Large intestine (tissue), 3 donors: ENCODE measurements at regions not wholly inside any gene's neighbourhood (a gene's known extent, or its start where the extent isn't known, plus 50 kb on each side); places are given as distances from the start of the nearest gene placed in this dataset.

Source experiments
- DNase-seq, 2 donors: peaks; one replicate each; pipeline versions ENCODE4 v3.0.0 to v3.0.0-alpha.2; 2013
- H3K27ac ChIP-seq: one replicate; pipeline ENCODE4 v1.5.1; 2013; ENCODE audit warnings: low read length
- H3K27me3 ChIP-seq: 2 replicates; pipeline ENCODE4 v1.6.1; 2013; ENCODE audit warnings: low read length; ENCODE audit not compliant: control insufficient read depth, insufficient read depth
- H3K36me3 ChIP-seq: 2 replicates; pipeline ENCODE4 v1.6.1; 2013; ENCODE audit warnings: low read length; ENCODE audit not compliant: control insufficient read depth, insufficient read depth
- H3K4me1 ChIP-seq: one replicate; pipeline ENCODE4 v1.6.1; 2013; ENCODE audit warnings: low read length; ENCODE audit not compliant: control insufficient read depth, insufficient read depth
- H3K4me3 ChIP-seq: one replicate; pipeline ENCODE4 v1.5.1; 2013; ENCODE audit warnings: low read length
- H3K9me3 ChIP-seq: one replicate; pipeline ENCODE4 v1.6.1; 2013; ENCODE audit warnings: mild to moderate bottlenecking, low read depth, low read length, moderate library complexity; ENCODE audit not compliant: control insufficient read depth
- WGBS: methylation state at CpG from one replicate; pipeline ENCODE4 v1.1.5; 2013; ENCODE audit warnings: low lambda C conversion rate; ENCODE audit not compliant: insufficient coverage; 5-methylcytosine and 5-hydroxymethylcytosine counted together

- DNase-seq, result no peak
- Histone ChIP-seq H3K4me1 (no peaks in the 10 kb centered on the region), H3K27ac (no peak overlapping the region), H3K9me3 (no peaks in the 10 kb centered on the region), H3K4me3 (no peak overlapping the region), H3K27me3 (peaks cover 5% of the 10 kb centered on the region), H3K36me3 (no peaks in the 10 kb centered on the region)
- no CpG with 5 or more reads among the region's 3 CpGs for WGBS
These were observed 109.5 kb upstream of the RAP1B start for GRCh38 chr12:68501226-68501625.

- Histone ChIP-seq H3K27ac (no peak overlapping the region), H3K27me3 (no peaks in the 10 kb centered on the region), H3K4me1 (no peaks in the 10 kb centered on the region), H3K4me3 (no peak overlapping the region), H3K9me3 (no peaks in the 10 kb centered on the region), H3K36me3 (no peaks in the 10 kb centered on the region)
- WGBS, result 100% methylated on average over 1 of the region's 1 CpG
- DNase-seq, result no peak
These were observed 104.7 kb upstream of the RAP1B start for GRCh38 chr12:68505970-68506369.

- no peaks in the 10 kb centered on the region for H3K9me3 ChIP-seq
- WGBS, result 100% methylated on average over 1 of the region's 4 CpGs
- H3K27me3 ChIP-seq, result no peaks in the 10 kb centered on the region
- H3K36me3 ChIP-seq, result no peaks in the 10 kb centered on the region
- DNase-seq, result no peak
- H3K4me3 ChIP-seq, result no peak overlapping the region
- H3K4me1 ChIP-seq, result no peaks in the 10 kb centered on the region
- H3K27ac ChIP-seq, result no peak overlapping the region
These were observed 104.1 kb upstream of the RAP1B start for GRCh38 chr12:68506619-68507018.

GRCh38 chr12:68507657-68508056 is 103.0 kb upstream of the RAP1B start:
- Histone ChIP-seq H3K27me3 (no peaks in the 10 kb centered on the region), H3K4me3 (no peak overlapping the region), H3K9me3 (no peaks in the 10 kb centered on the region), H3K27ac (no peak overlapping the region), H3K4me1 (no peaks in the 10 kb centered on the region), H3K36me3 (no peaks in the 10 kb centered on the region)
- 71% methylated on average over 1 of the region's 3 CpGs for WGBS
- DNase-seq, result no peak

GRCh38 chr12:68508576-68508975 is 102.1 kb upstream of the RAP1B start:
- WGBS, result no CpG with 5 or more reads among the region's 2 CpGs
- no peaks in the 10 kb centered on the region for H3K36me3 ChIP-seq
- no peaks in the 10 kb centered on the region for H3K27me3 ChIP-seq
- DNase-seq, result no peak
- H3K27ac ChIP-seq, result no peak overlapping the region
- no peak overlapping the region for H3K4me3 ChIP-seq
- no peaks in the 10 kb centered on the region for H3K4me1 ChIP-seq
- no peaks in the 10 kb centered on the region for H3K9me3 ChIP-seq

GRCh38 chr12:68509242-68509641 is 101.5 kb upstream of the RAP1B start:
- Histone ChIP-seq H3K27me3 (no peaks in the 10 kb centered on the region), H3K27ac (no peak overlapping the region), H3K9me3 (no peaks in the 10 kb centered on the region), H3K4me3 (no peak overlapping the region), H3K36me3 (no peaks in the 10 kb centered on the region), H3K4me1 (no peaks in the 10 kb centered on the region)
- DNase-seq, result no peak
- WGBS, result 89% methylated on average over 3 of the region's 4 CpGs

- no peaks in the 10 kb centered on the region for H3K27me3 ChIP-seq
- H3K4me1 ChIP-seq, result no peaks in the 10 kb centered on the region
- WGBS, result no CpG with 5 or more reads among the region's 1 CpG
- DNase-seq, result no peak
- H3K27ac ChIP-seq, result no peak overlapping the region
- H3K36me3 ChIP-seq, result no peaks in the 10 kb centered on the region
- no peak overlapping the region for H3K4me3 ChIP-seq
- H3K9me3 ChIP-seq, result no peaks in the 10 kb centered on the region
These were observed 100.3 kb upstream of the RAP1B start for GRCh38 chr12:68510397-68510796.

GRCh38 chr12:68514807-68515411 is 95.8 kb upstream of the RAP1B start:
- Histone ChIP-seq H3K27ac (no peak overlapping the region), H3K27me3 (no peaks in the 10 kb centered on the region), H3K9me3 (no peaks in the 10 kb centered on the region), H3K36me3 (no peaks in the 10 kb centered on the region), H3K4me1 (no peaks in the 10 kb centered on the region), H3K4me3 (no peak overlapping the region)
- no CpG with 5 or more reads among the region's 3 CpGs for WGBS
- DNase-seq, result no peak

GRCh38 chr12:68515793-68516192 is 94.9 kb upstream of the RAP1B start:
- H3K4me3 ChIP-seq, result no peak overlapping the region
- DNase-seq, result no peak
- 100% methylated on average over 2 of the region's 2 CpGs for WGBS
- no peaks in the 10 kb centered on the region for H3K4me1 ChIP-seq
- H3K36me3 ChIP-seq, result no peaks in the 10 kb centered on the region
- no peak overlapping the region for H3K27ac ChIP-seq
- no peaks in the 10 kb centered on the region for H3K27me3 ChIP-seq
- no peaks in the 10 kb centered on the region for H3K9me3 ChIP-seq

GRCh38 chr12:68521321-68521839 is 89.3 kb upstream of the RAP1B start:
- no peak overlapping the region for H3K27ac ChIP-seq

GRCh38 chr12:68521848-68522502 is 88.7 kb upstream of the RAP1B start:
- WGBS, result 88% methylated on average over 1 of the region's 5 CpGs
- no peak for DNase-seq
- Histone ChIP-seq H3K27me3 (no peaks in the 10 kb centered on the region), H3K27ac (no peak overlapping the region), H3K4me3 (no peak overlapping the region), H3K36me3 (no peaks in the 10 kb centered on the region), H3K9me3 (no peaks in the 10 kb centered on the region), H3K4me1 (no peaks in the 10 kb centered on the region)

More at GRCh38 chr12:68521321-68521839, 89.3 kb upstream of the RAP1B start:
- H3K27me3 ChIP-seq, result no peaks in the 10 kb centered on the region
- H3K4me3 ChIP-seq, result no peak overlapping the region
- no peaks in the 10 kb centered on the region for H3K9me3 ChIP-seq
- no peak for DNase-seq
- H3K4me1 ChIP-seq, result no peaks in the 10 kb centered on the region
- no peaks in the 10 kb centered on the region for H3K36me3 ChIP-seq
- WGBS, result no CpG with 5 or more reads among the region's 5 CpGs
